IMR-90 (cell line): ENCODE measurements at regions not wholly inside any gene's neighbourhood (a gene's known extent, or its start where the extent isn't known, plus 50 kb on each side); places are given as distances from the start of the nearest gene placed in this dataset.

Experiments used
- ATAC-seq: fragments of 200-7000 bp; cut with Tn5 transposase; 2 replicates; pipeline ENCODE4 v1.9.1; 2020; ENCODE audit warnings: low read depth, mild to moderate bottlenecking, moderate library complexity
- BruUV-seq: library from RNA; stranded (reverse); fragments of 400-500 nt; replicated peaks from 2 replicates; lab custom pipeline; 2021; lab: Mats Ljungman, UMichigan
- CTCF ChIA-PET: fragments of 300-600 bp; formaldehyde crosslinking; extraction: SDS; loops from one replicate; lab custom pipeline; 2021; ENCODE audit warnings: antibody characterized with exemption; lab: Yijun Ruan, JAX
- POLR2A ChIA-PET: fragments of 300-600 bp; sonication (Branson Sonifier 250); formaldehyde crosslinking; loops from one replicate; lab custom pipeline; 2022; ENCODE audit warnings: antibody characterized with exemption; ENCODE audit not compliant: unreplicated experiment; lab: Charles Lee
- DNase-seq: peaks from one replicate; pipeline ENCODE4 v3.0.0; 2013
- H2AFZ ChIP-seq: replicated peaks from 2 replicates; pipeline ENCODE3; 2013; ENCODE audit warnings: low read length, mild to moderate bottlenecking; ENCODE audit not compliant: poor library complexity
- H2AK5ac ChIP-seq: 2 replicates; pipeline ENCODE4 v1.6.1; 2013; ENCODE audit warnings: low read depth, low read length, inconsistent platforms
- H2AK9ac ChIP-seq: replicated peaks from 2 replicates; pipeline ENCODE3; 2013; ENCODE audit warnings: mild to moderate bottlenecking, low read depth, low read length, moderate library complexity; ENCODE audit not compliant: poor library complexity
- H2BK120ac ChIP-seq: 2 replicates; pipeline ENCODE4 v1.6.1; 2013; ENCODE audit warnings: low read depth, low read length, inconsistent platforms
- H2BK15ac ChIP-seq: 3 replicates; pipeline ENCODE4 v1.6.1; 2013; ENCODE audit warnings: low read depth, low read length, inconsistent platforms
- H2BK20ac ChIP-seq: 2 replicates; pipeline ENCODE4 v1.6.1; 2013; ENCODE audit warnings: low read depth, mild to moderate bottlenecking, inconsistent platforms, low read length, moderate library complexity
- H2BK5ac ChIP-seq: 2 replicates; pipeline ENCODE4 v1.6.1; 2013; ENCODE audit warnings: mild to moderate bottlenecking, low read depth, low read length, inconsistent platforms; ENCODE audit not compliant: poor library complexity, severe bottlenecking
- H3K14ac ChIP-seq: replicated peaks from 2 replicates; pipeline ENCODE4 v1.6.1; 2013; ENCODE audit warnings: low read depth, low read length, inconsistent platforms
- H3K18ac ChIP-seq: 2 replicates; pipeline ENCODE4 v1.6.1; 2013; ENCODE audit warnings: low read depth, low read length, control low read depth
- H3K23ac ChIP-seq: 2 replicates; pipeline ENCODE4 v1.6.1; 2013; ENCODE audit warnings: low read depth, low read length, inconsistent platforms
- H3K27ac ChIP-seq: 2 replicates; pipeline ENCODE4 v1.5.1; 2013; ENCODE audit warnings: mild to moderate bottlenecking, control low read depth, low read length; ENCODE audit not compliant: insufficient read depth
- H3K27me3 ChIP-seq: 2 replicates; pipeline ENCODE4 v1.6.1; 2013; ENCODE audit warnings: low read length; ENCODE audit not compliant: control insufficient read depth, insufficient read depth
- H3K36me3 ChIP-seq: 2 replicates; pipeline ENCODE4 v1.6.1; 2013; ENCODE audit warnings: low read length, mixed read lengths; ENCODE audit not compliant: control insufficient read depth, insufficient read depth
- H3K4ac ChIP-seq: 2 replicates; pipeline ENCODE4 v1.6.1; 2013; ENCODE audit warnings: low read depth, low read length, inconsistent platforms
- H3K4me1 ChIP-seq: 2 replicates; pipeline ENCODE4 v1.6.1; 2013; ENCODE audit warnings: low read length, mixed read lengths; ENCODE audit not compliant: control insufficient read depth, insufficient read depth
- H3K4me2 ChIP-seq: 2 replicates; pipeline ENCODE4 v1.6.1; 2013; ENCODE audit warnings: low read depth, mild to moderate bottlenecking, control low read depth, low read length, moderate library complexity
- H3K4me3 ChIP-seq: 2 replicates; pipeline ENCODE4 v1.5.1; 2013; ENCODE audit warnings: low read depth, mild to moderate bottlenecking, control low read depth, low read length, moderate library complexity; ENCODE audit not compliant: insufficient read depth
- H3K56ac ChIP-seq: 2 replicates; pipeline ENCODE4 v1.6.1; 2013; ENCODE audit warnings: low read length, inconsistent platforms; ENCODE audit not compliant: insufficient read depth; ENCODE audit errors: extremely low read depth
- H3K79me1 ChIP-seq, 2 experiments: 2 replicates each; pipeline ENCODE4 v1.6.1; 2013; ENCODE audit warnings: low read length in 2 of 2, inconsistent platforms in 1 of 2, low read depth in 1 of 2
- H3K9ac ChIP-seq: 2 replicates; pipeline ENCODE4 v1.6.1; 2013; ENCODE audit warnings: low read depth, low read length, control low read depth
- H3K9me1 ChIP-seq: 2 replicates; pipeline ENCODE4 v1.6.1; 2013; ENCODE audit warnings: low read length, inconsistent platforms; ENCODE audit not compliant: insufficient read depth
- H3K9me3 ChIP-seq: 2 replicates; pipeline ENCODE4 v1.6.1; 2013; ENCODE audit warnings: low read length; ENCODE audit not compliant: control insufficient read depth, insufficient read depth
- H4K20me1 ChIP-seq: 2 replicates; pipeline ENCODE4 v1.6.1; 2013; ENCODE audit warnings: low read length, inconsistent platforms; ENCODE audit not compliant: insufficient read depth
- H4K5ac ChIP-seq: 2 replicates; pipeline ENCODE4 v1.6.1; 2013; ENCODE audit warnings: mild to moderate bottlenecking, low read depth, low read length, control low read depth
- H4K8ac ChIP-seq, 2 experiments: 2 replicates each; pipeline ENCODE4 v1.6.1; 2013; ENCODE audit warnings: low read depth in 2 of 2, low read length in 2 of 2, control low read depth in 1 of 2, inconsistent platforms in 1 of 2
- H4K91ac ChIP-seq: 2 replicates; pipeline ENCODE4 v1.6.1; 2013; ENCODE audit warnings: low read depth, low read length, inconsistent platforms; ENCODE audit not compliant: insufficient read depth
- BHLHE40 ChIP-seq: fragments of 150-350 bp; IDR thresholded peaks from 2 replicates; pipeline ENCODE4 v1.6.1; 2016; ENCODE audit warnings: mild to moderate bottlenecking, low read depth, low read length
- CEBPB ChIP-seq: IDR thresholded peaks from 2 replicates; pipeline ENCODE4 v1.6.1; 2012; ENCODE audit warnings: low read depth, low read length, improper control_type of control experiment
- CHD1 ChIP-seq: IDR thresholded peaks from 2 replicates; pipeline ENCODE4 v1.6.1; 2012; ENCODE audit warnings: low read depth, low read length, improper control_type of control experiment
- CTCF ChIP-seq: conservative IDR thresholded peaks from 2 replicates; pipeline ENCODE4 v1.5.1; 2012; ENCODE audit warnings: mild to moderate bottlenecking, low read depth, low read length, improper control_type of control experiment
- ELK1 ChIP-seq: fragments of 150-350 bp; IDR thresholded peaks from 2 replicates; pipeline ENCODE4 v1.6.1; 2016; ENCODE audit warnings: low read depth, mild to moderate bottlenecking, low read length, moderate library complexity, borderline replicate concordance
- FOS ChIP-seq: fragments of 150-350 bp; IDR thresholded peaks from 2 replicates; pipeline ENCODE4 v1.6.1; 2016; ENCODE audit warnings: low read depth, low read length
- MAFK ChIP-seq: IDR thresholded peaks from 2 replicates; pipeline ENCODE4 v1.6.1; 2012; ENCODE audit warnings: low read depth, low read length, improper control_type of control experiment
- MAZ ChIP-seq: IDR thresholded peaks from 2 replicates; pipeline ENCODE4 v1.6.1; 2012; ENCODE audit warnings: low read depth, mild to moderate bottlenecking, low read length, improper control_type of control experiment, moderate library complexity, borderline replicate concordance
- MXI1 ChIP-seq: IDR thresholded peaks from 2 replicates; pipeline ENCODE4 v1.6.1; 2012; ENCODE audit warnings: low read depth, mild to moderate bottlenecking, low read length, moderate library complexity, borderline replicate concordance
- NFE2L2 ChIP-seq: fragments of 150-350 bp; IDR thresholded peaks from 2 replicates; pipeline ENCODE4 v1.6.1; 2016; ENCODE audit warnings: low read depth, mild to moderate bottlenecking, low read length
- POLR2A ChIP-seq: IDR thresholded peaks from 2 replicates; pipeline ENCODE4 v1.6.1; 2012; ENCODE audit warnings: mild to moderate bottlenecking, low read depth, low read length
- RAD21 ChIP-seq: IDR thresholded peaks from 2 replicates; pipeline ENCODE4 v1.6.1; 2012; ENCODE audit warnings: low read length, improper control_type of control experiment
- RCOR1 ChIP-seq: IDR thresholded peaks from 2 replicates; pipeline ENCODE4 v1.6.1; 2012; ENCODE audit warnings: mild to moderate bottlenecking, low read length, improper control_type of control experiment; ENCODE audit not compliant: insufficient replicate concordance
- RFX5 ChIP-seq: IDR thresholded peaks from 2 replicates; pipeline ENCODE4 v1.8.0; 2012; ENCODE audit warnings: low read depth, mild to moderate bottlenecking, low read length, moderate library complexity
- SMC3 ChIP-seq: fragments of 150-350 bp; IDR thresholded peaks from 2 replicates; pipeline ENCODE4 v1.6.1; 2016; ENCODE audit warnings: low read depth, mild to moderate bottlenecking, antibody characterized with exemption, low read length, moderate library complexity
- USF2 ChIP-seq: fragments of 150-350 bp; IDR thresholded peaks from 2 replicates; pipeline ENCODE4 v1.6.1; 2017; ENCODE audit warnings: mild to moderate bottlenecking, antibody characterized with exemption, low read length, low read depth
- WGBS, 2 experiments: methylation state at CpG; one replicate each; pipeline versions ENCODE4 v1.1.5 to v1.1.7; 2013; ENCODE audit warnings: missing lambda C conversion rate in 2 of 2; ENCODE audit not compliant: insufficient read length in 1 of 2; ENCODE audit errors: extremely low coverage in 2 of 2; 5-methylcytosine and 5-hydroxymethylcytosine counted together
- dilution Hi-C: fragments of 300-500 bp; cut with HindIII; formaldehyde crosslinking; loops from one replicate; pipeline ENCODE4 v1.14.3; 2018; ENCODE audit warnings: low sequenced_read_pairs; ENCODE audit not compliant: unreplicated experiment
- in situ Hi-C: fragments of 300-500 bp; cut with MboI; formaldehyde crosslinking; loops from 3 replicates; pipeline ENCODE4 v1.14.3; 2019; ENCODE audit warnings: low sequenced_read_pairs, inconsistent platforms, mixed read lengths
- intact Hi-C: fragments of 100-400 bp; cut with micrococcal nuclease; formaldehyde crosslinking; loops from 2 replicates; pipeline ENCODE4 v1.10.0; 2022

- Histone ChIP-seq H3K27ac (no peak overlapping the region), H2BK120ac (no peak overlapping the region), H3K4me2 (no peak overlapping the region), H3K27me3 (no peaks in the 10 kb centered on the region), H3K9ac (no peak overlapping the region), H2AFZ (no peak overlapping the region), H3K79me1 (no peaks in the 10 kb centered on the region), H3K36me3 (no peaks in the 10 kb centered on the region), H4K5ac (no peak overlapping the region), H3K18ac (no peak overlapping the region), H2BK20ac (no peak overlapping the region), H3K4ac (no peak overlapping the region), H3K23ac (no peak overlapping the region), H3K56ac (no peak overlapping the region), H3K9me1 (no peaks in the 10 kb centered on the region), H3K4me1 (no peaks in the 10 kb centered on the region), H2BK15ac (no peak overlapping the region), H2BK5ac (no peak overlapping the region), H4K91ac (no peak overlapping the region), H2AK9ac (no peak overlapping the region), H3K14ac (no peak overlapping the region), H3K4me3 (no peak overlapping the region), H3K9me3 (no peaks in the 10 kb centered on the region), H4K8ac (no peak overlapping the region), H2AK5ac (no peak overlapping the region), H4K20me1 (no peaks in the 10 kb centered on the region)
- dilution Hi-C loops (no loop called here), intact Hi-C loops (no loop called here), in situ Hi-C loops (no loop called here)
- POLR2A ChIA-PET: no interaction called here
- DNase-seq: no peak
- TF ChIP-seq ELK1 (no peak), NFE2L2 (no peak), FOS (no peak), USF2 (no peak), RCOR1 (no peak), MAZ (no peak), MAFK (no peak), POLR2A (no peak), MXI1 (no peak), BHLHE40 (no peak), CTCF (no peak), RFX5 (no peak), SMC3 (no peak), RAD21 (no peak), CEBPB (no peak), CHD1 (no peak)
- ATAC-seq: no peak
- CTCF ChIA-PET: no interaction called here
- no CpG with 5 or more reads among the region's 7 CpGs for WGBS, 2 experiments
- no TSS peak for BruUV-seq
Measured at GRCh38 chr15:47872869-47873432, 155.6 kb downstream of the SEMA6D start.
